ENCODE measurements at regions not wholly inside any gene's neighbourhood (a gene's known extent, or its start where the extent isn't known, plus 50 kb on each side); places are given as distances from the start of the nearest gene placed in this dataset.

DNA sequence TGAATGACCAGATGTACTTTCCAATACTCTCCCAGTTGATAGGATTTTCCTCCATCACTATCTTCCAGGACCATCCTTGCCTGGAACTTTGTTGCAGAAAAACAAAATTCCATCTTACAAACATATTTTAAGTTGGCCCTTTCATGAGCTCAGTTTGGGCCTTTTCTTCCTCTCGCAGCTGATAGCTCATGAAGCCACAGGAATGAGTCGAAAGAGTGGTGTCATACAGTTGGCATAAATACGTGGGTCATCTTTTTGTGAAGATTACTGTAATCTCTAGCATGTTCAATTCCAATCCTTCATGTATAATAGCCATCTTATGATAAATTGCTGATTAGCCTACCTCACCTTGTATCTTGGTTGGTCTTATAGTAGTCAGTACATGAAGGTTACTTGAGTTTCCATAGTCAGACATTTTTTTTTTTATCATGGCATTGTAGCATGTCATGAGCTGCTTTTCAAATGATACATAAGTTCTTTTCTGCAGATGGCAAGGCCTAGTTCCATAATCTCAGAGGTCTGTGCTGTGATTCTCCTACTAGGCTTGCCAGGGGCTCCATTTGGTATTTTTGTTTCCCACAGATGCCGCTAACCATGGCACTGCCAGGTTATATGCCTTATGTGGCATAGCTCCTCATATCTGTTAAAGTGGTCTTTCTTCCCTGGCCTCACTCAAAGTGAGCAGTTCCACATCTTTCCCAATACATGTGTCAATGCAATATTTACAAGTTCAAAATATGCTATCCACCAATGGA is 380.6 kb upstream of the DCN start:
- no peak for TF ChIP-seq POLR2A (IDR thresholded peaks at IDR 0.05; ENCODE audit: low read depth, low read length)
- TF ChIP-seq POLR2AphosphoS5 (IDR thresholded peaks at IDR 0.05; ENCODE audit: low read depth, low read length), result no peak
- TF ChIP-seq SPI1 (IDR thresholded peaks at IDR 0.05; ENCODE audit: low read depth, low read length), result no peak
- TF ChIP-seq TAF1 (IDR thresholded peaks at IDR 0.05; ENCODE audit: low read depth, low read length), result no peak
- TF ChIP-seq POU2F2 (IDR thresholded peaks at IDR 0.05; ENCODE audit: low read depth, low read length), result no peak

All from GM12891 (cell line).